ENCODE measurements at regions not wholly inside any gene's neighbourhood (a gene's known extent, or its start where the extent isn't known, plus 50 kb on each side); places are given as distances from the start of the nearest gene placed in this dataset.

DNA sequence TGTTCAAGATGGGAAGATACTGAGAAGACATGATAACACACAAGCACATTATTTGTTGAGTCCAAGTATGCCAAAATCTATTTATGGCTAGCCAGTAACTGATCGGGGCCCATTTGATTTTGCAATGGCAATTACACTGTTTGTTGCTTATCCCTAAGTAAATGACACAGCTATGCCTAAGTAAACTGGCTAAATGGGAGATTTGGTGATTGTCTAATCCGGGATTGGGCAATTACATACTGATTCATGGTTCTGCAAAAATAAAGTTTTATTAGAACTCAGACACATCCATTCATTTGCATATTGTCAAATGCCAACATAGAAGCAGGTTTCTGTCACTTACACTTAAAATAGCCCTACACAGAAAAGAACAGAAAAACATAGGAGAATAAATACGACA lies 140.2 kb upstream of the TBL1X start:
- TF ChIP-seq POLR2AphosphoS5 (IDR thresholded peaks at IDR 0.05) (no peak), EP300 (IDR thresholded peaks at IDR 0.05) (no peak)
- TF ChIP-seq, protein P1, sequence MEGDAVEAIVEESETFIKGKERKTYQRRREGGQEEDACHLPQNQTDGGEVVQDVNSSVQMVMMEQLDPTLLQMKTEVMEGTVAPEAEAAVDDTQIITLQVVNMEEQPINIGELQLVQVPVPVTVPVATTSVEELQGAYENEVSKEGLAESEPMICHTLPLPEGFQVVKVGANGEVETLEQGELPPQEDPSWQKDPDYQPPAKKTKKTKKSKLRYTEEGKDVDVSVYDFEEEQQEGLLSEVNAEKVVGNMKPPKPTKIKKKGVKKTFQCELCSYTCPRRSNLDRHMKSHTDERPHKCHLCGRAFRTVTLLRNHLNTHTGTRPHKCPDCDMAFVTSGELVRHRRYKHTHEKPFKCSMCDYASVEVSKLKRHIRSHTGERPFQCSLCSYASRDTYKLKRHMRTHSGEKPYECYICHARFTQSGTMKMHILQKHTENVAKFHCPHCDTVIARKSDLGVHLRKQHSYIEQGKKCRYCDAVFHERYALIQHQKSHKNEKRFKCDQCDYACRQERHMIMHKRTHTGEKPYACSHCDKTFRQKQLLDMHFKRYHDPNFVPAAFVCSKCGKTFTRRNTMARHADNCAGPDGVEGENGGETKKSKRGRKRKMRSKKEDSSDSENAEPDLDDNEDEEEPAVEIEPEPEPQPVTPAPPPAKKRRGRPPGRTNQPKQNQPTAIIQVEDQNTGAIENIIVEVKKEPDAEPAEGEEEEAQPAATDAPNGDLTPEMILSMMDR (IDR thresholded peaks at IDR 0.05) = no peak

All from suprapubic skin (tissue), 4 donors.